Neural cell (in vitro differentiated cells): ENCODE measurements at regions not wholly inside any gene's neighbourhood (a gene's known extent, or its start where the extent isn't known, plus 50 kb on each side); places are given as distances from the start of the nearest gene placed in this dataset.

Source experiments
- CTCF ChIP-seq: fragments of 450-650 bp; IDR thresholded peaks from 2 replicates; pipeline ENCODE4 v1.5.1; 2014; ENCODE audit warnings: antibody characterized with exemption, mild to moderate bottlenecking, moderate library complexity; ENCODE audit not compliant: poor library complexity, severe bottlenecking
- EZH2 ChIP-seq: fragments of 200-600, 300-800 bp; shearing (Covaris generic), sonication (generic); IDR thresholded peaks from 2 replicates; pipeline ENCODE4 v1.6.1; 2014; ENCODE audit warnings: antibody characterized with exemption, low read length, borderline replicate concordance, mild to moderate bottlenecking; ENCODE audit not compliant: insufficient read depth, poor library complexity, severe bottlenecking
- SMC3 ChIP-seq: fragments of 450-650 bp; conservative IDR thresholded peaks from 2 replicates; pipeline ENCODE4 v1.6.1; 2014; ENCODE audit warnings: antibody characterized with exemption, mild to moderate bottlenecking, moderate library complexity; ENCODE audit not compliant: poor library complexity
- TF ChIP-seq, protein P1 (sequence below): IDR thresholded peaks from 2 replicates; pipeline ENCODE4 v1.6.1; 2012; ENCODE audit warnings: borderline replicate concordance

- no peak for TF ChIP-seq CTCF
- no peak for TF ChIP-seq SMC3
- TF ChIP-seq, protein P1, sequence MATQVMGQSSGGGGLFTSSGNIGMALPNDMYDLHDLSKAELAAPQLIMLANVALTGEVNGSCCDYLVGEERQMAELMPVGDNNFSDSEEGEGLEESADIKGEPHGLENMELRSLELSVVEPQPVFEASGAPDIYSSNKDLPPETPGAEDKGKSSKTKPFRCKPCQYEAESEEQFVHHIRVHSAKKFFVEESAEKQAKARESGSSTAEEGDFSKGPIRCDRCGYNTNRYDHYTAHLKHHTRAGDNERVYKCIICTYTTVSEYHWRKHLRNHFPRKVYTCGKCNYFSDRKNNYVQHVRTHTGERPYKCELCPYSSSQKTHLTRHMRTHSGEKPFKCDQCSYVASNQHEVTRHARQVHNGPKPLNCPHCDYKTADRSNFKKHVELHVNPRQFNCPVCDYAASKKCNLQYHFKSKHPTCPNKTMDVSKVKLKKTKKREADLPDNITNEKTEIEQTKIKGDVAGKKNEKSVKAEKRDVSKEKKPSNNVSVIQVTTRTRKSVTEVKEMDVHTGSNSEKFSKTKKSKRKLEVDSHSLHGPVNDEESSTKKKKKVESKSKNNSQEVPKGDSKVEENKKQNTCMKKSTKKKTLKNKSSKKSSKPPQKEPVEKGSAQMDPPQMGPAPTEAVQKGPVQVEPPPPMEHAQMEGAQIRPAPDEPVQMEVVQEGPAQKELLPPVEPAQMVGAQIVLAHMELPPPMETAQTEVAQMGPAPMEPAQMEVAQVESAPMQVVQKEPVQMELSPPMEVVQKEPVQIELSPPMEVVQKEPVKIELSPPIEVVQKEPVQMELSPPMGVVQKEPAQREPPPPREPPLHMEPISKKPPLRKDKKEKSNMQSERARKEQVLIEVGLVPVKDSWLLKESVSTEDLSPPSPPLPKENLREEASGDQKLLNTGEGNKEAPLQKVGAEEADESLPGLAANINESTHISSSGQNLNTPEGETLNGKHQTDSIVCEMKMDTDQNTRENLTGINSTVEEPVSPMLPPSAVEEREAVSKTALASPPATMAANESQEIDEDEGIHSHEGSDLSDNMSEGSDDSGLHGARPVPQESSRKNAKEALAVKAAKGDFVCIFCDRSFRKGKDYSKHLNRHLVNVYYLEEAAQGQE, result no peak
- no peak for TF ChIP-seq EZH2
Measured at GRCh38 chr11:26271666-26272065, 60.3 kb upstream of the ANO3 start.
